ENCODE measurements at regions not wholly inside any gene's neighbourhood (a gene's known extent, or its start where the extent isn't known, plus 50 kb on each side); places are given as distances from the start of the nearest gene placed in this dataset.

DNA sequence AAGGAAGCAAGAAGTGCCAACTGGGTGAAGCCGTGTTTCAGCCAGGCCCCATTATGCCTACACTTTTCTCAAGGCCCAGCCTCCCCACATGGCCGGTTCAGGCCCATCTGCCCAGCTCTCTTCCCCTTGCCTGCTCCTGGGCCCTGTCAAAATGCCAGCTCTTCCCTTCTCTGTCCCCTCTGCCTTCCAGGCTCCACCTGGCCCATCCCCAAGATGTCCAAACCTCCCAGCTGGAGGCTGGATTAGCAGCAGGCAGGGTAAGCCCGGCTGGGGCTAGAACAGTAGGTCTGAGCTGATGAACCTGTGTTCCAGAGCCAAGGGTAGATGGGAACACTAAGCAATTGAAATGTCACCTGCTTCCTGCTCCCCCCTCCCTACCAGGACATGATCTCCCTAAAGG lies 64.1 kb upstream of the HSPA9 start:
- Histone ChIP-seq H3K4me3 (ENCODE audit: low read depth in 1 of 3, low read length in 3 of 3) (no peak overlapping the region), H3K4me1 (ENCODE audit: control insufficient read depth in 4 of 4, insufficient read depth in 4 of 4, low read length in 3 of 4) (no peaks in the 10 kb centered on the region), H3K9ac (ENCODE audit: low read depth in 1 of 2, low read length in 2 of 2) (no peak overlapping the region), H3K27me3 (ENCODE audit: control insufficient read depth in 4 of 4, insufficient read depth in 4 of 4, low read length in 3 of 4) (no peaks in the 10 kb centered on the region), H3K9me3 (ENCODE audit: control insufficient read depth in 4 of 4, low read length in 3 of 4) (no peaks in the 10 kb centered on the region), H3K27ac (ENCODE audit: low read depth in 1 of 2, low read length in 2 of 2) (no peak overlapping the region), H3K36me3 (ENCODE audit: control insufficient read depth in 4 of 4, insufficient read depth in 3 of 4, low read depth in 1 of 4, low read length in 3 of 4) (no peaks in the 10 kb centered on the region)
- no peak for DNase-seq (ENCODE audit: low spot score)
- 91% methylated on average over 3 of the region's 3 CpGs for WGBS
- TF ChIP-seq TAF1 (conservative IDR thresholded peaks at IDR 0.05) = no peak

DNA sequence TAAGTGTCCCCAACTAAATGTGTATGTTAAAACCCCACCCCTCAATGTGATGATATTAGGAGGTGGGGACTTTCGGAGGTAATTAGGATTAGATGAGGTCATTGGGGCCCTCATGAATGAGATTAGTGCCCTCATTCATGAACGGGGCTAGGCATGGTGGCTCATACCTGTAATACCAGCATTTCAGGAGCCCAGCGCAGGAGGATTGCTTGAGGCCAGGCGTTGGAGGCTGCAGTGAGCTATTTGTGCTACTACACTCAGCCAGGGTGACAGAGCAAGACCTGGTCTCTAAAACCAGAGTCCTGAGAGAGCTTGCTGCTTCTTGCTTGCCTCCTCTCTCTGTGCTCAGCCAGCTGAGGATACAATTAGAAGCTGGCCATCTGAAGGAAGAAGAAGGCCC lies 62.1 kb upstream of the HSPA9 start:
- Histone ChIP-seq H3K9ac (ENCODE audit: low read depth in 1 of 2, low read length in 2 of 2) (no peak overlapping the region), H3K36me3 (ENCODE audit: control insufficient read depth in 4 of 4, insufficient read depth in 3 of 4, low read depth in 1 of 4, low read length in 3 of 4) (no peaks in the 10 kb centered on the region), H3K27me3 (ENCODE audit: control insufficient read depth in 4 of 4, insufficient read depth in 4 of 4, low read length in 3 of 4) (no peaks in the 10 kb centered on the region), H3K9me3 (ENCODE audit: control insufficient read depth in 4 of 4, low read length in 3 of 4) (no peaks in the 10 kb centered on the region), H3K4me3 (ENCODE audit: low read depth in 1 of 3, low read length in 3 of 3) (no peak overlapping the region), H3K27ac (ENCODE audit: low read depth in 1 of 2, low read length in 2 of 2) (no peak overlapping the region), H3K4me1 (ENCODE audit: control insufficient read depth in 4 of 4, insufficient read depth in 4 of 4, low read length in 3 of 4) (no peaks in the 10 kb centered on the region)
- TF ChIP-seq SP1 (IDR thresholded peaks at IDR 0.05) = no peak
- no peak for TF ChIP-seq GABPA (IDR thresholded peaks at IDR 0.05 in 1 of 2, conservative IDR thresholded peaks at IDR 0.05 in 1 of 2)
- TF ChIP-seq EGR1 (IDR thresholded peaks at IDR 0.05; ENCODE audit: low read depth in 2 of 2) = no peak
- no peak for TF ChIP-seq RXRA (IDR thresholded peaks at IDR 0.05)
- no peak for TF ChIP-seq HNF4A (conservative IDR thresholded peaks at IDR 0.05)
- TF ChIP-seq, protein P1, sequence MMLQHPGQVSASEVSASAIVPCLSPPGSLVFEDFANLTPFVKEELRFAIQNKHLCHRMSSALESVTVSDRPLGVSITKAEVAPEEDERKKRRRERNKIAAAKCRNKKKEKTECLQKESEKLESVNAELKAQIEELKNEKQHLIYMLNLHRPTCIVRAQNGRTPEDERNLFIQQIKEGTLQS (IDR thresholded peaks at IDR 0.05) = no peak
- TF ChIP-seq TAF1 (conservative IDR thresholded peaks at IDR 0.05) = no peak
- no peak for TF ChIP-seq NR2F2 (IDR thresholded peaks at IDR 0.05)
- no peak for TF ChIP-seq MAX (IDR thresholded peaks at IDR 0.05)
- no peak for TF ChIP-seq YY1 (IDR thresholded peaks at IDR 0.05)
- no peak for TF ChIP-seq FOXA1 (IDR thresholded peaks at IDR 0.05)
- TF ChIP-seq HNF4G (IDR thresholded peaks at IDR 0.05) = no peak
- no peak for TF ChIP-seq ZBTB33 (IDR thresholded peaks at IDR 0.05)
- no peak for TF ChIP-seq JUND (IDR thresholded peaks at IDR 0.05)
- TF ChIP-seq FOXA2 (IDR thresholded peaks at IDR 0.05) = no peak
- no peak for TF ChIP-seq REST (IDR thresholded peaks at IDR 0.05)
- 95% methylated on average over 4 of the region's 4 CpGs for WGBS
- DNase-seq (ENCODE audit: low spot score) = no peak
